ENCODE measurements at regions not wholly inside any gene's neighbourhood (a gene's known extent, or its start where the extent isn't known, plus 50 kb on each side); places are given as distances from the start of the nearest gene placed in this dataset.

DNA sequence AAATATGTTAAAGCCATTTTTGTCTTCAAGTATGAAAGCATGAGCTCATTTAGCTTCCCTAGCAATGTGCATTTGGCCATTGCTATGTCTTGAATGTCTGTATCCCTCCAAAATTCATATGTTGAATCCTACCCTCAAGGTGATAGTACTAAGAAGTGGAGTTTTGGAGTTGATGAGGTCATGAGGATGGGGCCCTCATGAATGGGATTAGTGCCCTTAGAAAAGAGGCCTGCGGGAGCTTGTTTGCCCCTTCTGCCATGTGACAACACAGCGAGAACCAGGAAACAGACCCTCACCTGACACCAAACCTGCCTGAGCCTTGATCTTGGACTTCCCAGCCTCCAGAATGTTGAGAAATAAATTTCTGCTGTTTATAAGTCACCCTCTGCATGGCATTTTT is 61.3 kb upstream of the UCN3 start:
- TF ChIP-seq EZH2 (IDR thresholded peaks at IDR 0.05; ENCODE audit: insufficient read depth, poor library complexity, severe bottlenecking) (no peak), EZH2phosphoT487 (IDR thresholded peaks at IDR 0.05; ENCODE audit: insufficient read depth, low read depth) (no peak)

All from GM23248 (cell line).